H1 (cell line): ENCODE measurements at regions not wholly inside any gene's neighbourhood (a gene's known extent, or its start where the extent isn't known, plus 50 kb on each side); places are given as distances from the start of the nearest gene placed in this dataset.

Source experiments
- CTCF ChIP-seq, 3 experiments: IDR thresholded peaks; 1 replicate in 2 of 3; 2 replicates in 1 of 3; pipeline versions ENCODE4 v1.5.1 to v1.6.1; 2011; ENCODE audit warnings: low read length in 3 of 3, mild to moderate bottlenecking in 3 of 3, inconsistent platforms in 2 of 3, low read depth in 1 of 3, moderate library complexity in 1 of 3; ENCODE audit not compliant: insufficient read depth in 1 of 3; ENCODE audit errors: control extremely low read depth in 1 of 3
- EGR1 ChIP-seq: IDR thresholded peaks from 2 replicates; pipeline ENCODE4 v1.6.1; 2011; ENCODE audit warnings: low read depth, low read length, borderline replicate concordance
- POLR2AphosphoS5 ChIP-seq: IDR thresholded peaks from 2 replicates; pipeline ENCODE4 v1.6.1; 2011; ENCODE audit warnings: low read depth, low read length

- TF ChIP-seq EGR1 (no peak), CTCF (IDR thresholded peaks at IDR 0.05; ENCODE audit: control extremely low read depth in 1 of 3, insufficient read depth in 1 of 3, low read depth in 1 of 3, low read length in 3 of 3) (no peak), POLR2AphosphoS5 (no peak)
These were observed 499.3 kb downstream of the IRS1 start for GRCh38 chr2:226300196-226300886.
